AG04450 (cell line): ENCODE measurements at regions not wholly inside any gene's neighbourhood (a gene's known extent, or its start where the extent isn't known, plus 50 kb on each side); places are given as distances from the start of the nearest gene placed in this dataset.

Experiments used
- CTCF ChIA-PET: fragments of 300-600, 350-600 bp; formaldehyde crosslinking; extraction: SDS; loops from one replicate; lab custom pipeline; 2022; ENCODE audit warnings: antibody characterized with exemption, inconsistent platforms; lab: Charles Lee
- POLR2A ChIA-PET: fragments of 350-600 bp; formaldehyde crosslinking; extraction: SDS; loops from one replicate; lab custom pipeline; 2021; ENCODE audit warnings: antibody characterized with exemption, inconsistent platforms; lab: Yijun Ruan, JAX
- DNase-seq: peaks from one replicate; pipeline ENCODE4 v3.0.0-alpha.2; 2011; ENCODE audit warnings: low read depth, low spot score
- H3K27ac ChIP-seq: one replicate; pipeline ENCODE4 v1.5.1; 2012; ENCODE audit warnings: low read depth, low read length, control low read depth
- H3K27me3 ChIP-seq: one replicate; pipeline ENCODE4 v1.6.0; 2012; ENCODE audit warnings: low read length; ENCODE audit not compliant: control insufficient read depth, insufficient read depth
- H3K4me3 ChIP-seq: 2 replicates; pipeline ENCODE4 v1.5.1; 2011; ENCODE audit warnings: mild to moderate bottlenecking, low read depth, low read length, control low read depth
- H3K9me3 ChIP-seq: 2 replicates; pipeline ENCODE4 v1.5.1; 2012; ENCODE audit warnings: low read length; ENCODE audit not compliant: control insufficient read depth, insufficient read depth
- TF ChIP-seq, protein P1 (sequence below): IDR thresholded peaks from 2 replicates; pipeline ENCODE4 v1.5.1; 2011; ENCODE audit warnings: low read depth, low read length, control low read depth, inconsistent platforms

DNA sequence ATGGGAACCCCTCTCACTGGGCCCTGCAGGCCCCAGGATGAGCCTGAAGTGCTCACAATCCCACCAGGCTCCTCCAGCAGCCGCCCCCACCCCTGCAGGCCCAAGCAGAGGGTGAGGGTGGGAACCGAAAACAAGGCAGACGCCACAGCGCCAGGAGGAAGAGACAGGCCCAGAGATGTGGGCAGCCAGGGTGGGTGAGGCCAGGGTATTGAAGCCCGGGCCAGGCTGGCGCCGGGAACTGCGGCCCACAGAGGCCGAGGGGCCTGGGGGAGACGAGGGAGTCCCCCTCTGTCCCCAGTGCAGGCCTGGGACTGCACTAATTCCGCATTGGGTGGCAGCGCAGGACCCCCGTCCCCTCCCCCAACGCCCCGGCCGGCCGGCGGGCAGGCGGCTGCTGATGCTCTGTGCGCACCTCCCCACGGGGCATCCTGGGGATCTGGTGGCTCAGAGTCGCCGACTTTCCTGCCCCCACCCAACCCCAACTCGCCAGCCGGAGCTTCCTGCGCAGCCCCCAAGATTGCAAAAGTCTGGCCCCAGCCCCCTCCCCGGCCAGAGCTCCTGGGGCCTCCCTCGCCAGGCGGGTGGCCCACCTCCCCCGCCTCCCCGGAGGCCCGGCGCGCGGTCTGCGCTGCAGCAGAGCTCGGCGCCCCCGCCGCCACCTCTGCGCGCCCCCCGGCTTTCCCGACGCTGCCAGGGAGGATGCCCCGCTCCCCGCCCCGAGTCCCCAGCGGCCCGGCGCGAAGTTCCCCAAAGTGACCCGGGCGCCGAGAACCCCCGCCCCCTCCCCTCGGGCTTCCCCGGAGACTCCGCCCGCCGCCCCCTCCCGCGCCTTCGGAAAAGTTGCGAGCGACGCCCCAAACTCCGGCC lies 107.8 kb downstream of the ENGASE start:
- H3K9me3 ChIP-seq, result no peaks in the 10 kb centered on the region; the same call in 1 of the 2 replicates
- DNase-seq, result no peak
- ChIA-PET POLR2A (no interaction called here), CTCF (no interaction called here)
- no peak overlapping the region for H3K4me3 ChIP-seq
- H3K27ac ChIP-seq, result no peak overlapping the region
- TF ChIP-seq, protein P1, sequence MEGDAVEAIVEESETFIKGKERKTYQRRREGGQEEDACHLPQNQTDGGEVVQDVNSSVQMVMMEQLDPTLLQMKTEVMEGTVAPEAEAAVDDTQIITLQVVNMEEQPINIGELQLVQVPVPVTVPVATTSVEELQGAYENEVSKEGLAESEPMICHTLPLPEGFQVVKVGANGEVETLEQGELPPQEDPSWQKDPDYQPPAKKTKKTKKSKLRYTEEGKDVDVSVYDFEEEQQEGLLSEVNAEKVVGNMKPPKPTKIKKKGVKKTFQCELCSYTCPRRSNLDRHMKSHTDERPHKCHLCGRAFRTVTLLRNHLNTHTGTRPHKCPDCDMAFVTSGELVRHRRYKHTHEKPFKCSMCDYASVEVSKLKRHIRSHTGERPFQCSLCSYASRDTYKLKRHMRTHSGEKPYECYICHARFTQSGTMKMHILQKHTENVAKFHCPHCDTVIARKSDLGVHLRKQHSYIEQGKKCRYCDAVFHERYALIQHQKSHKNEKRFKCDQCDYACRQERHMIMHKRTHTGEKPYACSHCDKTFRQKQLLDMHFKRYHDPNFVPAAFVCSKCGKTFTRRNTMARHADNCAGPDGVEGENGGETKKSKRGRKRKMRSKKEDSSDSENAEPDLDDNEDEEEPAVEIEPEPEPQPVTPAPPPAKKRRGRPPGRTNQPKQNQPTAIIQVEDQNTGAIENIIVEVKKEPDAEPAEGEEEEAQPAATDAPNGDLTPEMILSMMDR, result no peak
- H3K27me3 ChIP-seq, result peaks cover 22% of the 10 kb centered on the region

DNA sequence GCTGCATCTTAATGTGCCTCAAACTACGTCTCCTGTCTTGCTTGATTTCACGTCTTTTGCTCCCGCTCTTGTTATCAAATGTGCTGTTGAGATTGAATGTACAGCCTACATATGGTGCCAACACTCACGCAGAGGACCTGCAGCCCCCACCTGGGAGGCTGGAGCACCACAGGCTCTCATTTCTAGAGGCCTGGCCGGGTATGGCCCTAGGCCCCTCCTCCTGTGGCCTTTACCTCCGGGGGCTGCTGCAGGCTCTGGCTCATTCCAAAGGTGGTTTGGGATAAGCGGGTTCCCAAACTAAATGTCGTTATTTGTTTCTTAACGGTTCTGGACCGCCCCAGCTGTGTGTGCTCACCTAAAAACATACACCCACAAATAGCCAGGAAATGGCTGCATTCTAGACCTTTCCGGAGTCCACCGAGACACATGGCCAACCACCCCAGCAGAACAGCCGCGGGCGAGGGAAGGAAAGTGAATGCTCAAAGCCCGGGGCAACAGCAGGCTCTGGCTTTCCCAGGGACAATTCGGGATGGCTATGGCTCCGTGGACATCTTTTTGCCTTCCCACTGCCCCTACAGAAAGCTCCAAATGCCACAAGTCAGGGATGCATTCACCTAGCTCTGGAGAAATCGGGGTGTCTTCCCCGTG lies 105.9 kb downstream of the ENGASE start:
- ChIA-PET CTCF (no interaction called here), POLR2A (no interaction called here)
- no peak for DNase-seq
- Histone ChIP-seq H3K27ac (no peak overlapping the region), H3K27me3 (peaks cover 25% of the 10 kb centered on the region), H3K4me3 (no peak overlapping the region), H3K9me3 (no peaks in the 10 kb centered on the region; the same call in 1 of the 2 replicates)
- TF ChIP-seq, protein P1, result no peak

DNA sequence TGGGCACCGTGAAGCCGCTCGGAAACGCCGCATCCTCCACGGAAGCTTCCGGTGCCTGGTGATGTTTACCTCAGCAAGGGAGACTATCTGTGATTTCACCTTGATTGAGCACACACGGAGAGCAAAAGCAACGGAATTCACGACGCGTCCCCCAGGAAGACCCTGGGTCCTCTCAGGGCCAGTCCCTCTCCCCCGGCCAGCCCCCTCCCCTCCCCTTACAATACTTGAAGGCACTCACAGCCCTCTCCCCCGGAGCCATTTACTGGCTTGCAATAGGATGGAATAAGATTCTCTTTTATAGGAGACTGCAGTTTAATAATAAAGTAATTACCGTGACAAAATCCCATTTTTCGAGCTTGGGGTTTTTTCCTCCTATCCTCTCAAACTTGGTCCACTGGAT lies 104.7 kb downstream of the ENGASE start:
- no peak for DNase-seq
- no peaks in the 10 kb centered on the region; the same call in 1 of the 2 replicates for H3K9me3 ChIP-seq
- TF ChIP-seq, protein P1, result no peak
- CTCF ChIA-PET, result no interaction called here
- H3K27me3 ChIP-seq, result peaks cover 24% of the 10 kb centered on the region
- no peak overlapping the region for H3K27ac ChIP-seq
- POLR2A ChIA-PET, result no interaction called here
- no peak overlapping the region for H3K4me3 ChIP-seq

DNA sequence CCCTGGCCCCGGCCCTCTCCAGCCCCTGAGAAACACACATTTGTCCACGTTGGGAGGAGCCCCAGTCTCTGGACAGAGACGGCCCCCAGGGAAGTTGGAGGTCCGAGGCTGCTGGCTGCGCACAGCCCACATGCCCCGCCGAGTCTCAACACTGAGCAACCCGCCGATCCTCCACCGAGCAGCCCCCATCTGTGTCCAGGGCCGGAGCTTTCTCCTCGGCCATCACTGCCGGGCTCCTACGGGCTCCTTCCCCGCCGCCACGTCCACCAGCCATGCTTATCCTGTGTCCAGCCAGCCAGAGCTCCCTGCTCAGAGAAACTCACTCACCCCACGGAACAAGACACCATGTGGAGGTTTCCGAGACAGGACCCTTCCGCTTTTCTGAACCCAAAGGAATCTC lies 103.3 kb downstream of the ENGASE start:
- no peak overlapping the region for H3K27ac ChIP-seq
- ChIA-PET POLR2A (no interaction called here), CTCF (no interaction called here)
- no peak for DNase-seq
- peaks cover 13% of the 10 kb centered on the region for H3K27me3 ChIP-seq
- H3K9me3 ChIP-seq, result no peaks in the 10 kb centered on the region; the same call in 1 of the 2 replicates
- TF ChIP-seq, protein P1, result no peak
- H3K4me3 ChIP-seq, result no peak overlapping the region
